ENCODE measurements at regions not wholly inside any gene's neighbourhood (a gene's known extent, or its start where the extent isn't known, plus 50 kb on each side); places are given as distances from the start of the nearest gene placed in this dataset.
"Not testable (repeated sequence)": the region's sequence is repeated elsewhere in the genome, so short reads cannot be mapped to it uniquely, and the experiment has no call there.

DNA sequence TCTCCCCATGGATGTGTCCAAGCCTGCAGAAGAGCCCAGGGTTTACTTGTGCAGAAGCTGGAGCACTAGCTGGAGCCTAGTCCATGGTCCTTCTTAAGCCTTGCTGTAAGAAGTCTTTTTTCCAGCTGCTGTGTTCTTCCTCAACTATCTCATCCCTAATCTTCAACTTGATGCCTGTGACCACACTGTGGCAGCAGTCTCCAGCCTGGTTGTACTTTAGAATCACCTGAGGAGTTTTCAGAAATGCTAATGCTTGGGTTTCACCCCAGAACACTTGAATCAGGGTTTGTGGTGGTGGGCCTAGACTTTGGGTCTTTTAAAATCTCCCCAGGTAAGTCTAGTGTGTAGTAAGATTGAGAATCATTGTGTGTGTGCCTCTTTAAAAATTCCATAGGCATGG, 173.6 kb downstream of the ADCYAP1 start:
- no peak overlapping the region for H3K4me3 ChIP-seq (replicated peaks; ENCODE audit: insufficient read depth, low read length)
- no peaks in the 10 kb centered on the region for H3K27me3 ChIP-seq (ENCODE audit: insufficient read depth, poor library complexity, severe bottlenecking)
- DNase-seq (ENCODE audit: low read depth in 1 of 2, low spot score in 1 of 2), result no peak
- TF ChIP-seq CTCF (IDR thresholded peaks at IDR 0.05; ENCODE audit: insufficient read depth, low read length), result no peak
- TF ChIP-seq REST (IDR thresholded peaks at IDR 0.05; ENCODE audit: insufficient replicate concordance, low read depth), result no peak
- TF ChIP-seq GABPA (IDR thresholded peaks at IDR 0.05; ENCODE audit: low read depth), result no peak
- no peak for TF ChIP-seq POLR2AphosphoS5 (IDR thresholded peaks at IDR 0.05; ENCODE audit: low read depth)
- TF ChIP-seq SPI1 (IDR thresholded peaks at IDR 0.05; ENCODE audit: borderline replicate concordance, low read depth), result no peak
- H3K27ac ChIP-seq (replicated peaks), result no peak overlapping the region

GRCh38 chr18:1083675-1084074, 179.0 kb downstream of the ADCYAP1 start:
- H3K4me3 ChIP-seq (replicated peaks; ENCODE audit: insufficient read depth, low read length); DNase-seq (ENCODE audit: low read depth in 1 of 2, low spot score in 1 of 2): not testable (repeated sequence)

DNA sequence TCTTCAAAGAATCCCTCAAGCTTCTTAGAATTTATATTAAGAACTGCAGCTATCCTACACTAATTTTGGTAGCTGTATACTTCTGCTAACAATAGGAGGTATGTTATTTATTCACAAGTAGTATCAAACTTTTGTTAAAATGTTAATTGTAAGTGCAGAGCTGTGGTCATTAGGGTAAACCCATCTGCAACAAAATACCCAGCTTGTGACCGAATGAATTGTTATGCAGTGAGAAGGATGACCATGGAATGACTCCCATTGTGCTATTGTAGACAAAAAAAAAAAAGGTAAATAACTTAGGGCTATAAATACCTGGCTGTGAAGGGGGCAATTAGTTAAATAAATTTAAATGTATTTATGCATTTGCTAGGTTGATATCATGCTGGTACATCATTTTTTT, 186.1 kb downstream of the ADCYAP1 start:
- TF ChIP-seq REST (IDR thresholded peaks at IDR 0.05; ENCODE audit: insufficient replicate concordance, low read depth) (no peak), CTCF (IDR thresholded peaks at IDR 0.05; ENCODE audit: insufficient read depth, low read length) (no peak), GABPA (IDR thresholded peaks at IDR 0.05; ENCODE audit: low read depth) (no peak), POLR2AphosphoS5 (IDR thresholded peaks at IDR 0.05; ENCODE audit: low read depth) (no peak), SPI1 (IDR thresholded peaks at IDR 0.05; ENCODE audit: borderline replicate concordance, low read depth) (no peak)

More at GRCh38 chr18:1083675-1084074, 179.0 kb downstream of the ADCYAP1 start:
- not testable (repeated sequence) for H3K27me3 ChIP-seq (ENCODE audit: insufficient read depth, poor library complexity, severe bottlenecking); H3K27ac ChIP-seq (replicated peaks)

GRCh38 chr18:1092228-1092627, 187.6 kb downstream of the ADCYAP1 start:
- H3K27ac ChIP-seq (replicated peaks), result no peak overlapping the region
- no peaks in the 10 kb centered on the region for H3K27me3 ChIP-seq (ENCODE audit: insufficient read depth, poor library complexity, severe bottlenecking)
- H3K4me3 ChIP-seq (replicated peaks; ENCODE audit: insufficient read depth, low read length), result no peak overlapping the region
- no peak for DNase-seq (ENCODE audit: low read depth in 1 of 2, low spot score in 1 of 2)
- TF ChIP-seq REST (IDR thresholded peaks at IDR 0.05; ENCODE audit: insufficient replicate concordance, low read depth), result peak; percentile 95
- TF ChIP-seq POLR2AphosphoS5 (IDR thresholded peaks at IDR 0.05; ENCODE audit: low read depth), result no peak

More for the DNA sequence above, 186.1 kb downstream of the ADCYAP1 start:
- no peaks in the 10 kb centered on the region for H3K27me3 ChIP-seq (ENCODE audit: insufficient read depth, poor library complexity, severe bottlenecking)
- no peak for DNase-seq (ENCODE audit: low read depth in 1 of 2, low spot score in 1 of 2)
- H3K27ac ChIP-seq (replicated peaks), result no peak overlapping the region
- H3K4me3 ChIP-seq (replicated peaks; ENCODE audit: insufficient read depth, low read length), result no peak overlapping the region

Data from HL-60 (cell line).